PFSK-1 (cell line): ENCODE measurements at regions not wholly inside any gene's neighbourhood (a gene's known extent, or its start where the extent isn't known, plus 50 kb on each side); places are given as distances from the start of the nearest gene placed in this dataset.

Experiments
- FOXP2 ChIP-seq: optimal IDR thresholded peaks from 2 replicates; pipeline ENCODE3; 2011; ENCODE audit warnings: borderline replicate concordance, control low read depth, inconsistent platforms; ENCODE audit not compliant: insufficient read depth; ENCODE audit errors: extremely low read length, extremely low read depth
- POLR2AphosphoS5 ChIP-seq: IDR thresholded peaks from 2 replicates; pipeline ENCODE4 v1.6.1; 2012; ENCODE audit warnings: low read depth, mild to moderate bottlenecking, control low read depth, low read length, moderate library complexity
- SIN3A ChIP-seq: IDR thresholded peaks from 2 replicates; pipeline ENCODE4 v1.6.1; 2012; ENCODE audit warnings: mild to moderate bottlenecking, low read length, moderate library complexity, borderline replicate concordance; ENCODE audit not compliant: insufficient read depth
- TAF1 ChIP-seq: IDR thresholded peaks from 2 replicates; pipeline ENCODE4 v1.6.1; 2012; ENCODE audit warnings: low read length, control low read depth, borderline replicate concordance; ENCODE audit not compliant: insufficient read depth
- TF ChIP-seq, protein P1 (sequence below), 2 experiments: IDR thresholded peaks; 2 replicates each; pipeline versions ENCODE4 v1.6.1 to v1.8.0; 2011 to 2012; ENCODE audit warnings: low read depth in 2 of 2, low read length in 2 of 2, control low read depth in 1 of 2, inconsistent platforms in 1 of 2, mild to moderate bottlenecking in 1 of 2, moderate library complexity in 1 of 2; ENCODE audit not compliant: insufficient read depth in 1 of 2

DNA sequence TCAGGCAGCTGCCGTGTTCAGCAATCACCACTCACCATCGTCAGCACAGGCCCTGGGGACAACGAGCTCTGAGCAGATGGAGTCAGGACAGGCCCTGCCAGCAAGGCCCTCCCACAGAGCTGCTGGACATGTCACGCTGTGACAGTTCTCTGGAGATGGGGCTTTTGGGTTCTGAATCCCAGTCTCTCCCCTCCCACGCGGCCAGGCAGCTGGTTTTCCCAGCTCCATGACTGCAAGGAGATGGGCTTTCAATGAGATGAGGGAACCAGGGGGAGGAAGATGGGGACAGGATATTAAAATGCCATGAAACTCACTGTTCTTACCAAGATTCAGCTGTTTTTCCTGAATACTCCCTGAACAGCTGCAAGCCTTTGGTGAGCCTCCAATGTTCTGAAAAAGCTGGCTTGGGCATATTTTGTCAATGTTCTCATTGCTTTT, 305.9 kb downstream of the BRD1 start:
- TF ChIP-seq POLR2AphosphoS5 (no peak), TAF1 (no peak), FOXP2 (no peak), SIN3A (no peak)
- TF ChIP-seq, protein P1, sequence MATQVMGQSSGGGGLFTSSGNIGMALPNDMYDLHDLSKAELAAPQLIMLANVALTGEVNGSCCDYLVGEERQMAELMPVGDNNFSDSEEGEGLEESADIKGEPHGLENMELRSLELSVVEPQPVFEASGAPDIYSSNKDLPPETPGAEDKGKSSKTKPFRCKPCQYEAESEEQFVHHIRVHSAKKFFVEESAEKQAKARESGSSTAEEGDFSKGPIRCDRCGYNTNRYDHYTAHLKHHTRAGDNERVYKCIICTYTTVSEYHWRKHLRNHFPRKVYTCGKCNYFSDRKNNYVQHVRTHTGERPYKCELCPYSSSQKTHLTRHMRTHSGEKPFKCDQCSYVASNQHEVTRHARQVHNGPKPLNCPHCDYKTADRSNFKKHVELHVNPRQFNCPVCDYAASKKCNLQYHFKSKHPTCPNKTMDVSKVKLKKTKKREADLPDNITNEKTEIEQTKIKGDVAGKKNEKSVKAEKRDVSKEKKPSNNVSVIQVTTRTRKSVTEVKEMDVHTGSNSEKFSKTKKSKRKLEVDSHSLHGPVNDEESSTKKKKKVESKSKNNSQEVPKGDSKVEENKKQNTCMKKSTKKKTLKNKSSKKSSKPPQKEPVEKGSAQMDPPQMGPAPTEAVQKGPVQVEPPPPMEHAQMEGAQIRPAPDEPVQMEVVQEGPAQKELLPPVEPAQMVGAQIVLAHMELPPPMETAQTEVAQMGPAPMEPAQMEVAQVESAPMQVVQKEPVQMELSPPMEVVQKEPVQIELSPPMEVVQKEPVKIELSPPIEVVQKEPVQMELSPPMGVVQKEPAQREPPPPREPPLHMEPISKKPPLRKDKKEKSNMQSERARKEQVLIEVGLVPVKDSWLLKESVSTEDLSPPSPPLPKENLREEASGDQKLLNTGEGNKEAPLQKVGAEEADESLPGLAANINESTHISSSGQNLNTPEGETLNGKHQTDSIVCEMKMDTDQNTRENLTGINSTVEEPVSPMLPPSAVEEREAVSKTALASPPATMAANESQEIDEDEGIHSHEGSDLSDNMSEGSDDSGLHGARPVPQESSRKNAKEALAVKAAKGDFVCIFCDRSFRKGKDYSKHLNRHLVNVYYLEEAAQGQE (IDR thresholded peaks at IDR 0.05; ENCODE audit: insufficient read depth in 1 of 2, low read depth in 2 of 2, low read length in 2 of 2), result no peak
